ENCODE measurements at regions not wholly inside any gene's neighbourhood (a gene's known extent, or its start where the extent isn't known, plus 50 kb on each side); places are given as distances from the start of the nearest gene placed in this dataset.

DNA sequence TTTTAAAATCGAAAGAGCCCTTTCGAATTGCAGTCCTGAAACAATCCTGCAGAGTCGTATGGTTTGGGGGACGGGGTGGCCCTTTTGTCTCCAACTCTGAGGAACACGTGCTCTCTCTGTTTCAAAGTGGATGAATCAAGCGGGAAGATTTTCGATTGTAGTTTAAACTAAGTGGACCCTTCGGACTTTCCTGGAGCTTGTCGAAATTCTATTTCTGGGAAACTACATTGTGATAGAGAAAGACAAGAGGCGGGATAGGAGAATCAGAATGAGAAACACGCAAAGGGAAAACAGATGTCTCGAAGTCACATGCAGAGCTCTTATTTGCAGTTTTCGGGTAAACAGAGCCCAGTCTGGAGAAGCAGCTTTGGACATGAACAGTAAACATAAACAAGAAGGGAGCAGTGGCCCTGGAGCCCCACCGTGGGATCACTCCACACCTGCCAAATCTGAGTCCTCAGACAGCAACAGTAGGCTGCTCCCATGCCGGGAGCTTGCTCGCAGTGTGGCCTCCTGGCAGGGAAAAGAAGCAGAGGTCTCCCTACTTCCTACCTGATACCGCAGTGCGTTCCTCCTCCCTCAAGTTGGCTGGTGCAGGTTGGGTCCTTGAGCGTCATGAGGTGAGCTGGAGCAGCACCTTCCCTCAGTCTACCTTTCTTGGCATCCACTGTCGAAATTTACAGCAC lies 202.4 kb downstream of the SLC4A3 start:
- no peak for TF ChIP-seq EZH2phosphoT487 (IDR thresholded peaks at IDR 0.05; ENCODE audit: insufficient read depth, low read depth)
- TF ChIP-seq EZH2 (IDR thresholded peaks at IDR 0.05; ENCODE audit: insufficient read depth, poor library complexity, severe bottlenecking) = no peak
